Stimulated activated effector memory CD8-positive, alpha-beta T cell treated with anti-CD3 and anti-CD28 coated beads, Interleukin-12 subunit alpha, Interleukin-12 subunit beta, amount 100 ng/mL, for 72 hours (primary cell): ENCODE measurements at regions not wholly inside any gene's neighbourhood (a gene's known extent, or its start where the extent isn't known, plus 50 kb on each side); places are given as distances from the start of the nearest gene placed in this dataset.

Source experiments
- ATAC-seq: fragments of 150-1000 bp; cut with Tn5 transposase; 2 replicates; pipeline ENCODE4 v1.10.0; 2021
- DNase-seq, 2 donors: peaks; one replicate each; pipeline ENCODE4 v3.0.0; 2021 to 2022; ENCODE audit warnings: low spot score in 2 of 2
- H3K27ac Mint-ChIP-seq: one replicate; pipeline ENCODE4 v1.8.0; 2022; ENCODE audit warnings: mild to moderate bottlenecking, mixed read lengths
- H3K36me3 Mint-ChIP-seq: one replicate; pipeline ENCODE4 v1.8.0; 2022; ENCODE audit warnings: mild to moderate bottlenecking, mixed read lengths
- H3K4me1 Mint-ChIP-seq: one replicate; pipeline ENCODE4 v1.8.0; 2022; ENCODE audit warnings: mixed read lengths
- H3K4me3 Mint-ChIP-seq: one replicate; pipeline ENCODE4 v1.8.0; 2022; ENCODE audit warnings: mild to moderate bottlenecking, mixed read lengths
- H3K9me3 Mint-ChIP-seq: one replicate; pipeline ENCODE4 v1.8.0; 2022; ENCODE audit warnings: mixed read lengths

DNA sequence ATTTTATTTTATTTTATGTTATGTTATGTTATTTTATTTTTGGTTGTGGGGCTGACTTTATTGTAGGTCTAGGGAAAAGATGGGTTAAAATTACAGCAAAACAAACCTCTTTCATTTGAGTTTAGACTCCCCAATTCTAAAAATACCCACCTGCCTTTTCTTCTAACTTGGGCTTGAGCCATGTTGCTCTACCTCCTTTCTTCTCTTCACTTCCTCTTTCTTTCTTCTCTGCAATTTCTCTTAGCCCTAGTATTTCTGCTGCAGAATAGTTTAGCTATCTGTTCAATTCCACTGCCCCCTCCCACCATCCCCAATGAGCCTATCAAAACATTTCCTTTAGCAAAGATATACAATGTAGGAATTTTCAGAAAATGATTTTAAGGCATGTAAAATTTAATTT, 653.3 kb downstream of the ARAP2 start:
- Mint-ChIP-seq H3K27ac (no peak overlapping the region), H3K4me3 (no peak overlapping the region), H3K36me3 (no peaks in the 10 kb centered on the region), H3K9me3 (no peaks in the 10 kb centered on the region), H3K4me1 (no peaks in the 10 kb centered on the region)
- DNase-seq (no peak), ATAC-seq (no peak)

DNA sequence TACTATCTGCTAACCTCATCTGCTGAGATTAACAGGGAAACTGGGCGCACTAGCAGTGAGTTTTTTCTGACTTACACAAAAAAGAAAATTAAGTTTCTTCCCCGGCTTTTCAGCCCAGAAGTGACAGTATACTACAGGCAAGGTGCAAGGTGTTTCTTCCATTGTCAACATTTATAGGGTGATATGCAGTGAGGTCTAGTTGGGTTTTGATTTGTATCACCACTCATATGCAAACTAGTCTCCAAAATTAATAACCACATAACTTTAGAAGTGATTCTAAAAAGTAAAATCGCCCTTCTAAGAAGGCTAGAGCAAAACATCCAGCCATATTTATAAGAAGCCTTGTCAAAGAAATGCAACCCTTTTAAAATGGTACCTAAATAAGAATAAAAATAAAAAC, 640.1 kb downstream of the ARAP2 start:
- H3K9me3 Mint-ChIP-seq, result peaks cover 3% of the 10 kb centered on the region
- no peak overlapping the region for H3K27ac Mint-ChIP-seq
- no peak overlapping the region for H3K4me3 Mint-ChIP-seq

DNA sequence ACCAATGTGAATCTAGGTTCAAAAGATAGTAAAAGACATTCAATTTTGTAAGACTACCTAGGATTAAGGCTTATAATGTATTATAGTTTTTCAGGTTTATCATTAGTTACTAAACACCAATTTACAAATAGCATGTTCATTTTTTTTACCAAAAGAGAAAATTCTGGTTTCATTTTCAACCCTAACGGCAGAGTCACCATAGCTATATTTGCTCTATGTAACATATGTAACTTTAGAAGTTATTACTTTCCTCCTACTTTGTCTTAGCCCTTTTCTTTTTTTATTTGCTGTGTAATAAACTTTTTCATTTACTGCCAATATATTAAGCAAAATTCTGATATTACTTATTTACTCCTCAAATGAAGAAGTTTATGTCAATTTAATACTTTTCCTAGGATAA, 639.6 kb downstream of the ARAP2 start:
- peaks cover 3% of the 10 kb centered on the region for H3K9me3 Mint-ChIP-seq
- H3K36me3 Mint-ChIP-seq, result no peaks in the 10 kb centered on the region
- no peak overlapping the region for H3K4me3 Mint-ChIP-seq
- no peak for DNase-seq
- H3K27ac Mint-ChIP-seq, result no peak overlapping the region
- ATAC-seq, result no peak
- H3K4me1 Mint-ChIP-seq, result no peaks in the 10 kb centered on the region

More for the DNA sequence above, 640.1 kb downstream of the ARAP2 start:
- no peaks in the 10 kb centered on the region for H3K4me1 Mint-ChIP-seq
- ATAC-seq (no peak), DNase-seq (no peak)
- no peaks in the 10 kb centered on the region for H3K36me3 Mint-ChIP-seq

DNA sequence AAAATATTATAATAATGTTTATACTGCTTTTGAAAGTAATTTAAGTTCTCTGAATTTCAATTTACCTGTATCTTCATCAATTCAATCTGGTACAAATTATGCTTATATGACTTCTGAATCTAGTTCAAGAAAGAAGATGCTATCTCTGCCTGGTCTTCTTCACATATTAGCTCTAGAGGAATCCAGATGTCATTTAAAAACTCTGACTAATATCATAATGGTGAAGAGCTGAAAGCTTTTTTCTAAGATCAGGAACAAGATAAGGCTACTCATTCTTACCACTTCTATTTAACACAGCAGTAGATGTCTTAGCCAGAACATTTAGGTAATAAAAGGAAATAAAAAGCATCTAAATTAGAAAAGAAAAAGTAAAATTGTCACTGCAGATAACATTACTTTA, 636.1 kb downstream of the ARAP2 start:
- Mint-ChIP-seq H3K4me3 (no peak overlapping the region), H3K36me3 (no peaks in the 10 kb centered on the region), H3K27ac (no peak overlapping the region), H3K4me1 (no peaks in the 10 kb centered on the region), H3K9me3 (peaks cover 4% of the 10 kb centered on the region)
- ATAC-seq (no peak), DNase-seq (no peak)

DNA sequence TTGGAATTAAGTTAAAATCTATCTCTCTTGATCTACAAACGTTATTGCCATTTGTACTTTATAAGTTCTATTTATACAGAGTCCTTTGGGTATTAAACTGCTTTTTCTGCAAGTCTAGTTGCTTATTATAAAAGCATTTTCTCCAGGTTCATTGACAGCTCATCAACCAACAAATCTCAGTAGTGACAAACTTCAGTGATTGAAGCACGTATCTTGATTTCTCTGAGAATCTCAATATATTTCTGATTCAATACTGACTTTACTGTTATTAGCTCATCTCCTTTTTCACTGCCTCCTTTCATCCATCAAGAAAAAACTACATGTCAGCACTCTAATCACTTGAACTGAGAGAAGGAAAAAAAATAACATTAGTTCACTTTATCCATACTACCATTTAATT, 630.2 kb downstream of the ARAP2 start:
- Mint-ChIP-seq H3K4me1 (no peaks in the 10 kb centered on the region), H3K36me3 (no peaks in the 10 kb centered on the region), H3K4me3 (no peak overlapping the region), H3K9me3 (peaks cover 4% of the 10 kb centered on the region), H3K27ac (no peak overlapping the region)
- ATAC-seq (no peak), DNase-seq (no peak)

DNA sequence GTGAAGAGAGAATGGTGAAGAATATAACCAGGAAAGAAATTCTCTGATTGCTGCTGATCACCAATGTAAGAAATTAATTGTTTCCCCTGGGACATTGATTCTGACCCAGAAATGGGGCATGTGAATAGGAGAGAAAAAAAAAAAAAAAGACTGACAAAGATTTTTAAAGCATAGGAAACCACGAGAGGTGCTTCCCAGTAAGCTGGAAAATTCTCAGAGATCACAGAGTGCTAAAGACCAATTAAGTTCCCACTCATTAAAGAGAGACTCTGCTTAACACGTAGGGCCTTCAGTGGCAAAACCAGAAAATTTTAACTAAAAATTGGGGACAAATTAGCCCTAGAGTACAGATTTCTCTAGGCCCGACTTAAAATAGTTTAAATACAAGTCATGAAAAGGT, 604.4 kb downstream of the ARAP2 start:
- Mint-ChIP-seq H3K4me1 (no peaks in the 10 kb centered on the region), H3K27ac (no peak overlapping the region), H3K9me3 (peaks cover 2% of the 10 kb centered on the region), H3K4me3 (no peak overlapping the region), H3K36me3 (no peaks in the 10 kb centered on the region)
- ATAC-seq, result no peak
- DNase-seq, result no peak

DNA sequence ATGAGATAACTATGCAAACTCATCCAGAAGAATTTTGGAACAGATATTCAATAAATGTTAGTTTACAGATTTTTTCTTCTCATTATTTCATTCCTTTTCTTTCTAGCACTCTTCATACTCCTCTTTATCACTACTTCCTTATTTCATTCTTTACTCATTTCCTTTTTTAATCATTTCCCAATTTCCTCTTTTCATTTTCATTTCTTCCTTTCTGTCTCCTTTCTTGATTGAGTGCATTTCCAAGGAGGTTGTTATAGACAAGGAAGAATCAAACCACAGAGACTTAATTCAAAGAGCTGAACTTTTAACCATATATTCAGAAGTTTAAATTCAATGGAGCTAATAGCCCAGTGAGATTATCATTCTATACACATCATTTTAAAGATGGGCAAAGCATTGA, 600.7 kb downstream of the ARAP2 start:
- Mint-ChIP-seq H3K27ac (no peak overlapping the region), H3K4me3 (no peak overlapping the region), H3K9me3 (no peaks in the 10 kb centered on the region), H3K4me1 (no peaks in the 10 kb centered on the region), H3K36me3 (no peaks in the 10 kb centered on the region)
- no peak for ATAC-seq
- no peak for DNase-seq

DNA sequence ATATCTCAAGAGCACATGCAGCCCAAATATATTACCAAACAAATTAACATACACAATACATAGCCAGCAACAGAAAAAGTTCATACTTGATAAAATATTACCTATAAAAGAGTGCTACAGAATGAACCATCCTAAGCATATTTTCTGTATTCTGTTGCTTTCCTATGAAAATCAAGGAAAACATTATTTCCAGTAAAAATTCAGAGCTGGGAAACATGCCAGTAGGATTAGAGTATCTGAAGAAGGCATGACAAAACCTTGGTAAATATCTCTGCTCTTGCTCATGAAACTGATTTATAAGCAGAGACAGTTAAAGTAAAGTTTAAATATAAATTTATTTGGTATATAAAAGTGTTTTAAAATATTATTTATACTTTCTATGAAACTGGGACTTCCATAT, 599.7 kb downstream of the ARAP2 start:
- H3K4me3 Mint-ChIP-seq, result no peak overlapping the region

DNA sequence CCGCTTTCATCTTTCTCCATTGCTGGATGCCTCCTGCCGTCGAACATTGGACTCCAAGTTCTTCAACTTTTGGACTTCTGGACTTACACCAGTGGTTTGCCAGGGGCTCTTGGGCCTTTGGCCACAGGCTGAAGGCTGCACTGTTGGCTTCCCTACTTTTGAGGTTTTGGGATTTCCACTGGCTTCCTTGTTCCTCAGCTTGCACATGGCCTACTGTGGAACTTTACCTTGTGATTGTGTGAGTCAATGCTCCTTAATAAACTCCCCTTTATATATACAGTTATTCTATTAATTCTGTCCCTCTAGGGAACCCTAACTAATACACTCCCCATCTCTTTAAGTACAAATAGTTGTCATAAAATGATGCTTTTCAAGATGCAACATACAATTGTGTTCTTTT, 595.3 kb downstream of the ARAP2 start:
- no peaks in the 10 kb centered on the region for H3K36me3 Mint-ChIP-seq
- DNase-seq (no peak), ATAC-seq (no peak)
- no peaks in the 10 kb centered on the region for H3K4me1 Mint-ChIP-seq
- no peak overlapping the region for H3K4me3 Mint-ChIP-seq
- no peak overlapping the region for H3K27ac Mint-ChIP-seq
- H3K9me3 Mint-ChIP-seq, result no peaks in the 10 kb centered on the region

More for the DNA sequence above, 599.7 kb downstream of the ARAP2 start:
- Mint-ChIP-seq H3K27ac (no peak overlapping the region), H3K36me3 (no peaks in the 10 kb centered on the region), H3K9me3 (no peaks in the 10 kb centered on the region), H3K4me1 (no peaks in the 10 kb centered on the region)
- no peak for ATAC-seq
- DNase-seq, result no peak

DNA sequence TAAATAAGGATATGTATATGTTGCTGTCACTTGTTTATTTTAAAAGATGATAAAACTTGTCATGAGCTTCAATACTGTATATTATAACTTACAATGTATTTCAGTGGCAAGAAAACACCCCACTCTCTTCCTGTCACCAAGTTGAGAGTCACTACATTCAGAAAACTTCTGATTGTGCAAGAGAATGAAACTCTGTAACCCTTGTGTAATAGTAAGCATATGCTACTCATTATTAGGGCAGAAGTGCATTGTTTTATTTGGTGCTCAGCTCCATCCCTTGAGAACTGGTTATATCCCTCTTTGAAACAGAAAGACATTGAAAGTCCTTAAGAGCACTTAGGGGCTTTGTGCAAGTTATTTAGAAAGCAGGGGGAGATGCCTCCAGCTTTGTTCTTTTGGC, 594.5 kb downstream of the ARAP2 start:
- H3K4me3 Mint-ChIP-seq, result no peak overlapping the region
- no peak for ATAC-seq
- no peak overlapping the region for H3K27ac Mint-ChIP-seq
- H3K36me3 Mint-ChIP-seq, result no peaks in the 10 kb centered on the region
- no peak for DNase-seq
- H3K4me1 Mint-ChIP-seq, result no peaks in the 10 kb centered on the region
- H3K9me3 Mint-ChIP-seq, result no peaks in the 10 kb centered on the region

DNA sequence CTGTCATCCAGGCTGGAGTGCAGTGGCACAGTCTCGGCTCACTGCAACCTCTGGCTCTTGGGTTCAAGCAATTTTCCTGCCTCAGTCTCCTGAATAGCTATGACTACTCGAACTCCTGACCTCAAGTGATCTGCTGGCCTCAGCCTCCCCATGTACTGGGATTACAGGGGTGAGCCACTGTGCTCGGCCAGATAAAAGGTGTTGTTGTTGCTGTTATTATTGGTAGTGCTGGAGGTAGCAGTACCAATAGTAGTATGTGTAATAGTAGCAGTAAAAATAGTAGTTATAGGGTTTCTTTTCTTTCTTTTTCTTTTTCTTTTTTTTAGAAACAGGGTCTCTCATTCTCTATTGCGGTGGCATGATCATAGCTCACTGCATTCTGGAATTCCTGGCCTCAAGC, 592.1 kb downstream of the ARAP2 start:
- Mint-ChIP-seq H3K4me1 (no peaks in the 10 kb centered on the region), H3K4me3 (no peak overlapping the region), H3K27ac (no peak overlapping the region), H3K36me3 (no peaks in the 10 kb centered on the region), H3K9me3 (no peaks in the 10 kb centered on the region)
- DNase-seq (no peak), ATAC-seq (no peak)

DNA sequence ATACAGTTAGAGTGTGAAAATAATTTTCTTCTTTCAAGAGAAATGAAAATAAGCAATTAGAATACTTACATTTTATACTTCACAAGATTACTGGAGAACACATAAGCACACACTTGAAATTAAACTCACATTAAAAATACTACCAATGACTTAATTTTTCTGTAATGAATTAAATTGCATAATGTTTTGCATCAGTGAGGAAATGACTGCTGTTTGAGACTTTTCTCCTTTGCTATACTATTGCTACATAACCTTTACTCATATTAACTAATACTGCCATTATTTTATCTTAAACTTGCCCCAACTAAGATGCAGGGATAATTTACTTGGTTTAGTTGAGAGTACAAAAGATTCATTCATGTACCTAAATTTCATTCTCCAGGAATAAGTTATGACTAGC, 590.9 kb downstream of the ARAP2 start:
- DNase-seq (no peak), ATAC-seq (no peak)
- Mint-ChIP-seq H3K27ac (no peak overlapping the region), H3K36me3 (no peaks in the 10 kb centered on the region), H3K4me3 (no peak overlapping the region), H3K4me1 (no peaks in the 10 kb centered on the region), H3K9me3 (no peaks in the 10 kb centered on the region)

DNA sequence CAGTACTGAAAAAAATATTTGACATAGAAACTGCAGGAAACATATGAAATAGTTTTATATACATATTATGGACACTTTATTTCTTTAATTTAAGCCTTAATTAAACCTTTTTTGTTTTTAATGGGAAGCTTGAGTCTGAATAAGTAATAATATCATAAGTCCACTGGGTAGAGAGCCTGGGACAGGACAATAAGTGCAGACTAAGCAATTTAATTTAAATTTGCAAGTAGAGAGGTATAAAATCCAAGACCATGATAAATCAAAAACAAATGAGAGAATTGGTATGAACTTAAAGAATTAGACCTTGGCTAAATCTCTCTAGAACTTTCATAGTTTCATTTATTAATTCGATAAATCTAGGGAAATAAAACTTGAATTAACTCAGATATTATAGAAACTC, 571.2 kb downstream of the ARAP2 start:
- no peak overlapping the region for H3K27ac Mint-ChIP-seq
- no peaks in the 10 kb centered on the region for H3K4me1 Mint-ChIP-seq
- no peak for DNase-seq
- no peak for ATAC-seq
- H3K36me3 Mint-ChIP-seq, result no peaks in the 10 kb centered on the region
- H3K9me3 Mint-ChIP-seq, result no peaks in the 10 kb centered on the region
- no peak overlapping the region for H3K4me3 Mint-ChIP-seq

DNA sequence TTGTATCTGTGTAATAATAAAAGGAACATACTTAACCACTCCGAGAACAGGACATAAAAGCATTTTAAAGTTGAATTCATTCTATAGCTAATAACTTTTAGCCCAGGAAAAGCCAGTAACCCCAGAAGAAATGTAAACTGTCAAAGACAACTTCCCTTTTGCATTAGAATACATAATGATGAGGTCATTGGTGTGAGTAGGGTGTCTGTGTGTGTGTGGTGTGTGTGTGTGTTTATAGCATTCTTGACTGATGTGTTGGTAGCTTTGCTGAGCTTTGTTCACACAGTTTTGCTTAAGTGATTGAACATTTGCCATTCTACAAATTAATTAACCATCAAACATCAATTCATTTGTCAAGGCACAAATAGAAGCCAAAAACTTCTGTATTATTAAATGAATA, 559.6 kb downstream of the ARAP2 start:
- ATAC-seq (no peak), DNase-seq (no peak)
- H3K9me3 Mint-ChIP-seq, result peaks cover 7% of the 10 kb centered on the region
- no peak overlapping the region for H3K27ac Mint-ChIP-seq
- H3K4me1 Mint-ChIP-seq, result no peaks in the 10 kb centered on the region
- no peak overlapping the region for H3K4me3 Mint-ChIP-seq
- H3K36me3 Mint-ChIP-seq, result no peaks in the 10 kb centered on the region

DNA sequence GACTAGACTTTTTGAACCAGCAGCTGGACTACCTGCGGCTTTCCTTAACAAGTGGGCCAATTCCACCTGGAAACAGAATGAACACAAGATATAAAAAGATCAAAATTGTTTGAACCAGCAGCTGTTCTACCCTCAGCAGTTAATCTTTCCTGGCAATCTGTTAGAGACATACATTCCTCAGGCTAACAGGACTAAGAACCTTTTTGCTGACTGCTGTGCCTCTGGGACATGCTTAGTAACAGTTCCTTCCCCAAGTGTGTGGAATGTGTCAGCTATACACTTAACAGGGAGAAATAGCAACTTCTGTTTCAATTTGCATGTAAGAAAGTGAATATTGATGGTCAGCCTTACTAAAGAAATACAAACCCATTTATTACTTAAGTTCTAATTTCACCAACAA, 554.4 kb downstream of the ARAP2 start:
- no peaks in the 10 kb centered on the region for H3K36me3 Mint-ChIP-seq
- H3K4me3 Mint-ChIP-seq, result no peak overlapping the region
- peaks cover 3% of the 10 kb centered on the region for H3K9me3 Mint-ChIP-seq
- ATAC-seq, result no peak
- no peak for DNase-seq
- no peak overlapping the region for H3K27ac Mint-ChIP-seq
- no peaks in the 10 kb centered on the region for H3K4me1 Mint-ChIP-seq

DNA sequence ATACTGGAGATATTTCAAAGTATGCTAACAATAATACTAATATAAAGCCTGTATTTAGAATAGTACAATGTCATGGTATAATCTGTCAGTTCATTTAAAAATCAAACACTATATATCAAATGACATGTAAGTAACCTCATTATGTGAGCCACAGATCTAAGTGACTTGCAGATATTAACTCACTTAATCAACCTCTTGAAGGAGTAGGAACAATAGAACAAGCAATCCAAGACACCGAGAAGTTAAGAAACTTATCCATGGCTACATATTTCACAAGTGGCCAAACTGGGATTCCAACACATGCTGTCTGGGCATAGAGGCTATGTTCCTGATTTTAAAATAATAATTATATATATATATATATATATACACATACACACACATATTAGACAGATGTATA, 554.0 kb downstream of the ARAP2 start:
- Mint-ChIP-seq H3K36me3 (no peaks in the 10 kb centered on the region), H3K4me1 (no peaks in the 10 kb centered on the region), H3K9me3 (peaks cover 3% of the 10 kb centered on the region), H3K4me3 (no peak overlapping the region), H3K27ac (no peak overlapping the region)
- ATAC-seq (no peak), DNase-seq (no peak)

DNA sequence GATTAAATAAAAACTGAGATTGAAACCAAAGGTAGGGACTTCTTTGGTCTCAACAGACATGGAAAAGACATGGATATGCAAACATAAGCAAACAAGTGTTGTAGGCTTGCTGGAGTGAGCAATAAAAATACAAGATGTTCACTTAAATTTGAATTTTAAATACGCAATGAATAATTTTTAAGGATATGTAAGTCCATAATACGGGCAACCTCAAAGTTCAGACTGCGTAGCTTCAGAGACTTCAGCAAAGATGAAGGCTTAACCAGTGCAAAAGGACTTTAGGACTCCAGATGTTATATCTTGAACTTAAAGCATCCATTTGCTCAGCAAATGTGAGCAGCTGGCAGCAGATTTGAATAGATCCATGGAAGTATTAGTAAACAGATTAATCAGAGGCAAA, 549.3 kb downstream of the ARAP2 start:
- Mint-ChIP-seq H3K4me3 (no peak overlapping the region), H3K36me3 (no peaks in the 10 kb centered on the region), H3K27ac (no peak overlapping the region), H3K4me1 (no peaks in the 10 kb centered on the region), H3K9me3 (no peaks in the 10 kb centered on the region)
- ATAC-seq (no peak), DNase-seq (no peak)
